ENCODE measurements at regions not wholly inside any gene's neighbourhood (a gene's known extent, or its start where the extent isn't known, plus 50 kb on each side); places are given as distances from the start of the nearest gene placed in this dataset.
"Not testable (repeated sequence)": the region's sequence is repeated elsewhere in the genome, so short reads cannot be mapped to it uniquely, and the experiment has no call there.

GRCh38 chr10:93232159-93232558 is 158.5 kb downstream of the CYP26A1 start:
- not testable (repeated sequence) for TF ChIP-seq POLR2AphosphoS5, POLR2A, CTCF (IDR thresholded peaks at IDR 0.05)

Measured in breast epithelium (tissue), 3 donors.